Activated CD8-positive, alpha-beta T cell treated with anti-CD3 and anti-CD28 coated beads, Interleukin-2, amount 10 ng/mL, durations not matched to agents 7 days and 5 days (primary cell): ENCODE measurements at regions not wholly inside any gene's neighbourhood (a gene's known extent, or its start where the extent isn't known, plus 50 kb on each side); places are given as distances from the start of the nearest gene placed in this dataset.

Source experiments
- ATAC-seq: fragments of 150-1000 bp; cut with Tn5 transposase; one replicate; pipeline ENCODE4 v1.10.0; 2021; ENCODE audit warnings: moderate library complexity
- CTCF ChIA-PET: fragments of 350-600 bp; sonication (Branson Sonifier 250); formaldehyde crosslinking; loops from one replicate; lab custom pipeline; 2021; ENCODE audit warnings: antibody characterized with exemption; lab: Charles Lee
- POLR2A ChIA-PET: fragments of 350-600 bp; sonication (Branson Sonifier 250); formaldehyde crosslinking; loops from one replicate; lab custom pipeline; 2021; ENCODE audit warnings: antibody characterized with exemption; lab: Charles Lee
- DNase-seq: peaks from one replicate; pipeline ENCODE4 v3.0.0-alpha.2; 2020
- H3K27ac Mint-ChIP-seq: one replicate; pipeline ENCODE4 v1.8.0; 2021; ENCODE audit warnings: mild to moderate bottlenecking, mixed read lengths
- H3K27me3 Mint-ChIP-seq: one replicate; pipeline ENCODE4 v1.8.0; 2021; ENCODE audit warnings: low read depth, mixed read lengths
- H3K36me3 Mint-ChIP-seq: one replicate; pipeline ENCODE4 v1.8.0; 2021; ENCODE audit warnings: low read depth, mixed read lengths
- H3K4me1 Mint-ChIP-seq: one replicate; pipeline ENCODE4 v1.8.0; 2021; ENCODE audit warnings: low read depth, mixed read lengths
- H3K4me3 Mint-ChIP-seq: one replicate; pipeline ENCODE4 v1.8.0; 2021; ENCODE audit warnings: mild to moderate bottlenecking, mixed read lengths
- H3K9me3 Mint-ChIP-seq: one replicate; pipeline ENCODE4 v1.8.0; 2022; ENCODE audit warnings: mixed read lengths; ENCODE audit not compliant: insufficient read depth

GRCh38 chr16:5510819-5511370, 413.3 kb upstream of the EEF2KMT start:
- no peaks in the 10 kb centered on the region for H3K27me3 Mint-ChIP-seq
- no peak overlapping the region for H3K4me3 Mint-ChIP-seq
- no peaks in the 10 kb centered on the region for H3K9me3 Mint-ChIP-seq
- no peaks in the 10 kb centered on the region for H3K4me1 Mint-ChIP-seq
- DNase-seq (no peak), ATAC-seq (no peak)
- no peak overlapping the region for H3K27ac Mint-ChIP-seq
- ChIA-PET POLR2A (no interaction called here), CTCF (no interaction called here)
- no peaks in the 10 kb centered on the region for H3K36me3 Mint-ChIP-seq

GRCh38 chr16:5509794-5510193, 412.2 kb upstream of the EEF2KMT start:
- Mint-ChIP-seq H3K27me3 (no peaks in the 10 kb centered on the region), H3K36me3 (no peaks in the 10 kb centered on the region), H3K4me1 (no peaks in the 10 kb centered on the region), H3K27ac (no peak overlapping the region), H3K4me3 (no peak overlapping the region), H3K9me3 (no peaks in the 10 kb centered on the region)
- DNase-seq, result no peak
- ChIA-PET POLR2A (no interaction called here), CTCF (no interaction called here)
- no peak for ATAC-seq

GRCh38 chr16:5509336-5509735, 411.7 kb upstream of the EEF2KMT start:
- ChIA-PET POLR2A (no interaction called here), CTCF (no interaction called here)
- Mint-ChIP-seq H3K36me3 (no peaks in the 10 kb centered on the region), H3K4me1 (no peaks in the 10 kb centered on the region), H3K27me3 (no peaks in the 10 kb centered on the region), H3K4me3 (no peak overlapping the region), H3K27ac (no peak overlapping the region), H3K9me3 (no peaks in the 10 kb centered on the region)
- no peak for DNase-seq
- no peak for ATAC-seq

GRCh38 chr16:5508371-5508770, 410.8 kb upstream of the EEF2KMT start:
- CTCF ChIA-PET, result no interaction called here
- Mint-ChIP-seq H3K27ac (no peak overlapping the region), H3K36me3 (no peaks in the 10 kb centered on the region), H3K4me1 (no peaks in the 10 kb centered on the region), H3K4me3 (no peak overlapping the region), H3K9me3 (no peaks in the 10 kb centered on the region), H3K27me3 (no peaks in the 10 kb centered on the region)
- DNase-seq (no peak), ATAC-seq (no peak)
- POLR2A ChIA-PET, result no interaction called here

GRCh38 chr16:5506021-5506420, 408.4 kb upstream of the EEF2KMT start:
- Mint-ChIP-seq H3K27ac (no peak overlapping the region), H3K36me3 (no peaks in the 10 kb centered on the region), H3K4me3 (no peak overlapping the region), H3K9me3 (no peaks in the 10 kb centered on the region), H3K4me1 (no peaks in the 10 kb centered on the region), H3K27me3 (no peaks in the 10 kb centered on the region)
- ChIA-PET CTCF (no interaction called here), POLR2A (no interaction called here)
- DNase-seq (no peak), ATAC-seq (no peak)

- no peaks in the 10 kb centered on the region for H3K27me3 Mint-ChIP-seq
- ChIA-PET CTCF (interaction anchor here (0.7 kb wide), 1 partner anchor 111 kb away, joined by 3 read pairs; no protein-coding TSS in a partner anchor), POLR2A (no interaction called here)
- DNase-seq, result no peak
- H3K4me1 Mint-ChIP-seq, result no peaks in the 10 kb centered on the region
- no peaks in the 10 kb centered on the region for H3K9me3 Mint-ChIP-seq
- no peaks in the 10 kb centered on the region for H3K36me3 Mint-ChIP-seq
- H3K27ac Mint-ChIP-seq, result no peak overlapping the region
- no peak overlapping the region for H3K4me3 Mint-ChIP-seq
- ATAC-seq, result no peak
These were observed 407.7 kb upstream of the EEF2KMT start for GRCh38 chr16:5505091-5505887.

- H3K27me3 Mint-ChIP-seq, result no peaks in the 10 kb centered on the region
These were observed 406.6 kb upstream of the EEF2KMT start for GRCh38 chr16:5504064-5504781.

GRCh38 chr16:5502944-5503343, 405.3 kb upstream of the EEF2KMT start:
- H3K27ac Mint-ChIP-seq, result no peak overlapping the region
- H3K4me3 Mint-ChIP-seq, result no peak overlapping the region
- H3K9me3 Mint-ChIP-seq, result no peaks in the 10 kb centered on the region
- H3K36me3 Mint-ChIP-seq, result no peaks in the 10 kb centered on the region
- H3K4me1 Mint-ChIP-seq, result no peaks in the 10 kb centered on the region
- no peak for ATAC-seq
- ChIA-PET CTCF (no interaction called here), POLR2A (no interaction called here)
- H3K27me3 Mint-ChIP-seq, result no peaks in the 10 kb centered on the region
- DNase-seq, result no peak

More at GRCh38 chr16:5504064-5504781, 406.6 kb upstream of the EEF2KMT start:
- Mint-ChIP-seq H3K4me1 (no peaks in the 10 kb centered on the region), H3K27ac (no peak overlapping the region), H3K4me3 (no peak overlapping the region), H3K36me3 (no peaks in the 10 kb centered on the region), H3K9me3 (no peaks in the 10 kb centered on the region)
- DNase-seq (no peak), ATAC-seq (no peak)
- ChIA-PET CTCF (no interaction called here), POLR2A (no interaction called here)

- H3K4me1 Mint-ChIP-seq, result no peaks in the 10 kb centered on the region
- no peaks in the 10 kb centered on the region for H3K9me3 Mint-ChIP-seq
- POLR2A ChIA-PET, result no interaction called here
- no peak for DNase-seq
- CTCF ChIA-PET, result no interaction called here
- H3K36me3 Mint-ChIP-seq, result no peaks in the 10 kb centered on the region
- no peak for ATAC-seq
- no peak overlapping the region for H3K4me3 Mint-ChIP-seq
- no peak overlapping the region for H3K27ac Mint-ChIP-seq
- no peaks in the 10 kb centered on the region for H3K27me3 Mint-ChIP-seq
These were observed 404.9 kb upstream of the EEF2KMT start for GRCh38 chr16:5502467-5502869.

GRCh38 chr16:5500526-5500925, 402.9 kb upstream of the EEF2KMT start:
- H3K9me3 Mint-ChIP-seq, result no peaks in the 10 kb centered on the region
- no peak overlapping the region for H3K27ac Mint-ChIP-seq
- DNase-seq, result no peak
- H3K36me3 Mint-ChIP-seq, result no peaks in the 10 kb centered on the region
- ATAC-seq, result no peak
- no peaks in the 10 kb centered on the region for H3K27me3 Mint-ChIP-seq
- POLR2A ChIA-PET, result no interaction called here
- no peaks in the 10 kb centered on the region for H3K4me1 Mint-ChIP-seq
- no peak overlapping the region for H3K4me3 Mint-ChIP-seq
- CTCF ChIA-PET, result no interaction called here

- CTCF ChIA-PET, result interaction anchor here (0.5 kb wide), 1 partner anchor 237 kb away, joined by 3 read pairs; no protein-coding TSS in a partner anchor
These were observed 401.0 kb upstream of the EEF2KMT start for GRCh38 chr16:5498562-5498961.

GRCh38 chr16:5496013-5496412, 398.4 kb upstream of the EEF2KMT start:
- ChIA-PET CTCF (no interaction called here), POLR2A (no interaction called here)
- ATAC-seq (no peak), DNase-seq (no peak)
- no peaks in the 10 kb centered on the region for H3K9me3 Mint-ChIP-seq
- no peak overlapping the region for H3K27ac Mint-ChIP-seq
- H3K27me3 Mint-ChIP-seq, result no peaks in the 10 kb centered on the region
- H3K4me3 Mint-ChIP-seq, result no peak overlapping the region
- H3K36me3 Mint-ChIP-seq, result no peaks in the 10 kb centered on the region
- no peaks in the 10 kb centered on the region for H3K4me1 Mint-ChIP-seq

More at GRCh38 chr16:5498562-5498961, 401.0 kb upstream of the EEF2KMT start:
- no peak overlapping the region for H3K4me3 Mint-ChIP-seq
- POLR2A ChIA-PET, result no interaction called here
- H3K36me3 Mint-ChIP-seq, result no peaks in the 10 kb centered on the region
- DNase-seq, result no peak
- ATAC-seq, result no peak
- H3K27ac Mint-ChIP-seq, result no peak overlapping the region
- no peaks in the 10 kb centered on the region for H3K9me3 Mint-ChIP-seq
- no peaks in the 10 kb centered on the region for H3K4me1 Mint-ChIP-seq
- H3K27me3 Mint-ChIP-seq, result no peaks in the 10 kb centered on the region
